ENCODE measurements at regions not wholly inside any gene's neighbourhood (a gene's known extent, or its start where the extent isn't known, plus 50 kb on each side); places are given as distances from the start of the nearest gene placed in this dataset.

DNA sequence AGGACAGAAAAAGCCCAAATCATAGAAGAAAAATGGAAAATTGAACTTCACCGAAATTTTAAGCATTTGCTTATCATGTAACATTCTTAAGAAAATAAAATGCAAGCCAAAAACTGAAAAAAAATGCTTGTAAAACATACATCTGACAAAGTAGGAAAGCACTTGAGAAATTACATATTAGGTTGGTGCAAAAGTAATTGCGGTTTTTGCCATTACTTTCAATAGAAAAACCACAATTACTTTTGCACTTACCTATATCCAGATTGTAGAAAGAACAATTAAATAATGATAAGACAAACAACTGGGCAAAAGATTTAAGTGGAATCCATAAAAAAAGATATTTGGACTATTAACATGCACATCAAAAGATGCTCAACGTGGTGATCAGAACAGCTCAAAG is 146.2 kb downstream of the TBXT start:
- TF ChIP-seq, protein P1, sequence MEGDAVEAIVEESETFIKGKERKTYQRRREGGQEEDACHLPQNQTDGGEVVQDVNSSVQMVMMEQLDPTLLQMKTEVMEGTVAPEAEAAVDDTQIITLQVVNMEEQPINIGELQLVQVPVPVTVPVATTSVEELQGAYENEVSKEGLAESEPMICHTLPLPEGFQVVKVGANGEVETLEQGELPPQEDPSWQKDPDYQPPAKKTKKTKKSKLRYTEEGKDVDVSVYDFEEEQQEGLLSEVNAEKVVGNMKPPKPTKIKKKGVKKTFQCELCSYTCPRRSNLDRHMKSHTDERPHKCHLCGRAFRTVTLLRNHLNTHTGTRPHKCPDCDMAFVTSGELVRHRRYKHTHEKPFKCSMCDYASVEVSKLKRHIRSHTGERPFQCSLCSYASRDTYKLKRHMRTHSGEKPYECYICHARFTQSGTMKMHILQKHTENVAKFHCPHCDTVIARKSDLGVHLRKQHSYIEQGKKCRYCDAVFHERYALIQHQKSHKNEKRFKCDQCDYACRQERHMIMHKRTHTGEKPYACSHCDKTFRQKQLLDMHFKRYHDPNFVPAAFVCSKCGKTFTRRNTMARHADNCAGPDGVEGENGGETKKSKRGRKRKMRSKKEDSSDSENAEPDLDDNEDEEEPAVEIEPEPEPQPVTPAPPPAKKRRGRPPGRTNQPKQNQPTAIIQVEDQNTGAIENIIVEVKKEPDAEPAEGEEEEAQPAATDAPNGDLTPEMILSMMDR (conservative IDR thresholded peaks at IDR 0.05; ENCODE audit: low read length): no peak
- no peak for TF ChIP-seq EZH2phosphoT487 (IDR thresholded peaks at IDR 0.05; ENCODE audit: borderline replicate concordance)

DNA sequence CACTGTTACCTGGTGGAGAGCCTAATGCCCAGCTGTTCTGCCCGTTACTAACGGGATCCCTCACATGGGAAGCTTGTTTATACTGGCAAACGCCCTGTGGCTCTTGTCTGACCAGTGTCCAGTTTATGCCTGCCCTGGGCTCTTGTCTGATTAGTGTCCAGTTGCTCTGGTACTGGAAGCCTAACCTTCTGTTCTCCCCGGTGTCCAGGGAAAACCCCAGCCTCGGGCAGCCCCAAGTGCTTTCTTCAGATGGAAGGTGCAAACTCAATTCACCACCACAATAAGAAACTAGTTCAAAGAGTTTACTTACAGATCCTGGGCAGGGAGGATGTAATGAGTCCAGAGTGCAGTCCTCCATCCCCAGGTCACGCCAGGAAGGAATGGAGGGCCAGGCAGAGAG is 148.4 kb downstream of the TBXT start:
- H4K20me1 ChIP-seq (ENCODE audit: insufficient read depth, low read length, poor library complexity, severe bottlenecking): no peaks in the 10 kb centered on the region
- no peaks in the 10 kb centered on the region; the same call in 1 of the 2 replicates for H3K9me3 ChIP-seq (ENCODE audit: insufficient read depth, low read depth, low read length)
- H3K4me2 ChIP-seq (ENCODE audit: low read depth, low read length, poor library complexity, severe bottlenecking): no peak overlapping the region
- H3K27me3 ChIP-seq (ENCODE audit: insufficient read depth, low read length, poor library complexity, severe bottlenecking): no peaks in the 10 kb centered on the region
- H3K4me3 ChIP-seq (ENCODE audit: low read length, poor library complexity, severe bottlenecking): no peak overlapping the region
- no peaks in the 10 kb centered on the region for H3K36me3 ChIP-seq (ENCODE audit: insufficient read depth, low read length)
- H3K9ac ChIP-seq (ENCODE audit: low read depth, low read length, poor library complexity, severe bottlenecking): no peak overlapping the region
- no peak overlapping the region for H2AFZ ChIP-seq (ENCODE audit: low read length)
- TF ChIP-seq, protein P1 (conservative IDR thresholded peaks at IDR 0.05; ENCODE audit: low read length): no peak
- TF ChIP-seq EZH2phosphoT487 (IDR thresholded peaks at IDR 0.05; ENCODE audit: borderline replicate concordance): no peak
- no peaks in the 10 kb centered on the region for H3K4me1 ChIP-seq (ENCODE audit: insufficient read depth, low read length, poor library complexity, severe bottlenecking)
- H3K79me2 ChIP-seq (ENCODE audit: insufficient read depth, low read length): no peaks in the 10 kb centered on the region
- H3F3A ChIP-seq (ENCODE audit: low read depth): no peaks in the 10 kb centered on the region
- no peaks in the 10 kb centered on the region for H3K9me2 ChIP-seq (replicated peaks; ENCODE audit: low read depth, low read length)

More for the DNA sequence above, 146.2 kb downstream of the TBXT start:
- Histone ChIP-seq H3K36me3 (ENCODE audit: insufficient read depth, low read length) (no peaks in the 10 kb centered on the region), H3K9ac (ENCODE audit: low read depth, low read length, poor library complexity, severe bottlenecking) (no peak overlapping the region), H3K4me2 (ENCODE audit: low read depth, low read length, poor library complexity, severe bottlenecking) (no peak overlapping the region), H3K79me2 (ENCODE audit: insufficient read depth, low read length) (no peaks in the 10 kb centered on the region), H3K4me3 (ENCODE audit: low read length, poor library complexity, severe bottlenecking) (no peak overlapping the region), H2AFZ (ENCODE audit: low read length) (no peak overlapping the region), H3K9me2 (replicated peaks; ENCODE audit: low read depth, low read length) (no peaks in the 10 kb centered on the region), H4K20me1 (ENCODE audit: insufficient read depth, low read length, poor library complexity, severe bottlenecking) (no peaks in the 10 kb centered on the region), H3K4me1 (ENCODE audit: insufficient read depth, low read length, poor library complexity, severe bottlenecking) (no peaks in the 10 kb centered on the region), H3K9me3 (ENCODE audit: insufficient read depth, low read depth, low read length) (no peaks in the 10 kb centered on the region; the same call in 1 of the 2 replicates), H3K27me3 (ENCODE audit: insufficient read depth, low read length, poor library complexity, severe bottlenecking) (no peaks in the 10 kb centered on the region), H3F3A (ENCODE audit: low read depth) (no peaks in the 10 kb centered on the region)

DNA sequence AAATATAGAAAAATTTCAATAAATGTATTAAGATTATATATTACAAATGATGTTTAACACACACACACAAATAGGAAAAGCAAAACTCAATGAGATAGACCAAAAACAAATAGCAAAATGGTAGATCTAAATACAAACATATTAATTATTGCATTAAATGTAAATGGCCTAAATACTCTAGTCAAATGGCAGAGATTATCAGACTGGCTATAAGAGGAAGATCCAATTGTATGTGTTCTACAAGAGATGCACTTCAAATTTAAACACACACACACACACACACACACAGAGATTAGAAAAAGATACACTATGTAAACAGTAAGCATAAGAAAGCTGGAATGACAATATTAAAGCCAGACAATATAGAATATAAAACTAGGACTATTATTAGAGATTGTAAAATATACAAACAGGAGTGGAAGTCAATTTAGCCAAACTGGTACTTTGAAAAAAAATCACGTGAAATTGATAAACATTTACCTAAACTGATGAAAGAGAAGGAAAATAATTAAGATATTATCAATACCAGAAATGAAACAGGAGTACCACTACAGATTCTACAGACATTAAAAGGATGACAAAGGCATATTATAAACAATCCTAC is 150.5 kb downstream of the TBXT start:
- Histone ChIP-seq H3F3A (ENCODE audit: low read depth) (no peaks in the 10 kb centered on the region), H3K4me2 (ENCODE audit: low read depth, low read length, poor library complexity, severe bottlenecking) (no peak overlapping the region), H3K9me3 (ENCODE audit: insufficient read depth, low read depth, low read length) (no peaks in the 10 kb centered on the region; the same call in 1 of the 2 replicates), H3K4me3 (ENCODE audit: low read length, poor library complexity, severe bottlenecking) (no peak overlapping the region), H3K79me2 (ENCODE audit: insufficient read depth, low read length) (no peaks in the 10 kb centered on the region), H3K9me2 (replicated peaks; ENCODE audit: low read depth, low read length) (no peaks in the 10 kb centered on the region), H3K27me3 (ENCODE audit: insufficient read depth, low read length, poor library complexity, severe bottlenecking) (no peaks in the 10 kb centered on the region), H3K4me1 (ENCODE audit: insufficient read depth, low read length, poor library complexity, severe bottlenecking) (no peaks in the 10 kb centered on the region), H2AFZ (ENCODE audit: low read length) (no peak overlapping the region), H3K36me3 (ENCODE audit: insufficient read depth, low read length) (no peaks in the 10 kb centered on the region), H4K20me1 (ENCODE audit: insufficient read depth, low read length, poor library complexity, severe bottlenecking) (no peaks in the 10 kb centered on the region), H3K9ac (ENCODE audit: low read depth, low read length, poor library complexity, severe bottlenecking) (no peak overlapping the region)
- TF ChIP-seq, protein P1 (conservative IDR thresholded peaks at IDR 0.05; ENCODE audit: low read length): no peak
- TF ChIP-seq EZH2phosphoT487 (IDR thresholded peaks at IDR 0.05; ENCODE audit: borderline replicate concordance): no peak
